ENCODE measurements at regions not wholly inside any gene's neighbourhood (a gene's known extent, or its start where the extent isn't known, plus 50 kb on each side); places are given as distances from the start of the nearest gene placed in this dataset.

DNA sequence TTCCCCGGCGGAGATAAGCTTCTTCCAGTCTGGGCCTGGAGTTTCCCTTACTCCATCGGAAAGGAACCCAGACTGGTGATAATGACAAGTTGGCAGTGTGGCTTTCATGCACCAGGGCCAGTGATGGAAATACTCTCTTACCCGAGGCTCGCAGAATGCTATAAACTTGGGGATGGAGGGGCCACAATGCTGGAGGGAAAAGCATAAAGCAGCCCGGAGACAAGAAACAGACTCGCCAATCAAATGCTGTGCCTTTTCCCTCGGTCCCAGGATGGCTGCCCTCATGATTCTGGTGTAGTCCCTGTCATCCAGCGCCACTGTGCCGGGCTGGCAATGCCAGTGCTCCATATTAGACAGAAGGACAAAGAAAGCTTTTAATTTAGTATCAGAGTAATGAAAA lies 325.6 kb downstream of the THBS2 start:
- TF ChIP-seq MAX (IDR thresholded peaks at IDR 0.05) (no peak), TAF1 (IDR thresholded peaks at IDR 0.05; ENCODE audit: low read depth) (no peak), ZBTB7A (IDR thresholded peaks at IDR 0.05; ENCODE audit: low read depth) (no peak), EGR1 (IDR thresholded peaks at IDR 0.05) (no peak), YY1 (IDR thresholded peaks at IDR 0.05; ENCODE audit: low read depth) (no peak), TEAD4 (IDR thresholded peaks at IDR 0.05) (no peak), RAD21 (IDR thresholded peaks at IDR 0.05; ENCODE audit: low read depth) (no peak), REST (IDR thresholded peaks at IDR 0.05; ENCODE audit: low read depth) (no peak), EP300 (IDR thresholded peaks at IDR 0.05; ENCODE audit: borderline replicate concordance) (no peak), USF1 (IDR thresholded peaks at IDR 0.05) (no peak), CEBPB (IDR thresholded peaks at IDR 0.05) (no peak), NFIC (IDR thresholded peaks at IDR 0.05) (no peak)
